ENCODE measurements at regions not wholly inside any gene's neighbourhood (a gene's known extent, or its start where the extent isn't known, plus 50 kb on each side); places are given as distances from the start of the nearest gene placed in this dataset.

DNA sequence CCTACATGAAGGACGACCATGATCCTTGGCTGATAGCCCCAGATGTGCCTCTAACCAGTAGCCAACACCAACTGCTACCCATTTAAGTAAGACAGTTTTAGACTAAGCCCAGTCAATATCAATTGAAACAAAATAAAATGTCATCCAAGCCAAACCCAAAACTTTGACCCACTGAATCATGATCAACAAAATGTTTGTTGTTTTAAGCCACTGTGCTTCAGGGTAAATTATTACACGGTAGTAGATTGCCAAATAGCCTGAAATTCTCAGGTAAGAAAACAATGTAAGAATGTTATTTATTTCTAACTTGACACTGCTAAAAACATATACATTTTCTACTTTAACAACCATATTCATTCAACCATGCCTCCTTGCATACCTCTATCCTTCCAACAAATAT is 105.5 kb upstream of the PAPPA start:
- TF ChIP-seq, protein P1, sequence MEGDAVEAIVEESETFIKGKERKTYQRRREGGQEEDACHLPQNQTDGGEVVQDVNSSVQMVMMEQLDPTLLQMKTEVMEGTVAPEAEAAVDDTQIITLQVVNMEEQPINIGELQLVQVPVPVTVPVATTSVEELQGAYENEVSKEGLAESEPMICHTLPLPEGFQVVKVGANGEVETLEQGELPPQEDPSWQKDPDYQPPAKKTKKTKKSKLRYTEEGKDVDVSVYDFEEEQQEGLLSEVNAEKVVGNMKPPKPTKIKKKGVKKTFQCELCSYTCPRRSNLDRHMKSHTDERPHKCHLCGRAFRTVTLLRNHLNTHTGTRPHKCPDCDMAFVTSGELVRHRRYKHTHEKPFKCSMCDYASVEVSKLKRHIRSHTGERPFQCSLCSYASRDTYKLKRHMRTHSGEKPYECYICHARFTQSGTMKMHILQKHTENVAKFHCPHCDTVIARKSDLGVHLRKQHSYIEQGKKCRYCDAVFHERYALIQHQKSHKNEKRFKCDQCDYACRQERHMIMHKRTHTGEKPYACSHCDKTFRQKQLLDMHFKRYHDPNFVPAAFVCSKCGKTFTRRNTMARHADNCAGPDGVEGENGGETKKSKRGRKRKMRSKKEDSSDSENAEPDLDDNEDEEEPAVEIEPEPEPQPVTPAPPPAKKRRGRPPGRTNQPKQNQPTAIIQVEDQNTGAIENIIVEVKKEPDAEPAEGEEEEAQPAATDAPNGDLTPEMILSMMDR (conservative IDR thresholded peaks at IDR 0.05), result no peak
- H3K27ac Mint-ChIP-seq, result no peak overlapping the region
- H3K4me3 Mint-ChIP-seq, result no peak overlapping the region
- H3K27ac ChIP-seq (ENCODE audit: low read depth, low read length), result no peak overlapping the region
- no peak overlapping the region for H3K4me3 ChIP-seq (ENCODE audit: low read length)
- H3K9ac ChIP-seq (ENCODE audit: extremely low read depth, low read length, poor library complexity, severe bottlenecking), result no peak overlapping the region
- no peaks in the 10 kb centered on the region for H3K4me1 ChIP-seq (ENCODE audit: control insufficient read depth, insufficient read depth, low read length)
- peaks cover 17% of the 10 kb centered on the region for H3K27me3 ChIP-seq (ENCODE audit: control insufficient read depth, insufficient read depth, low read length, poor library complexity, severe bottlenecking)
- 95% methylated on average over 2 of the region's 2 CpGs; no CpG with 5 or more reads in 1 of the 2 experiments for WGBS, 2 experiments (ENCODE audit: insufficient coverage in 1 of 2, insufficient read length in 1 of 2)
- peaks cover 4% of the 10 kb centered on the region for H3K9me3 Mint-ChIP-seq
- DNase-seq, result no peak
- no peaks in the 10 kb centered on the region for H3K36me3 ChIP-seq (ENCODE audit: control insufficient read depth, insufficient read depth, low read length)
- H3K9me3 ChIP-seq (ENCODE audit: control insufficient read depth, low read length), result peaks cover 14% of the 10 kb centered on the region
- H3K4me1 Mint-ChIP-seq, result no peaks in the 10 kb centered on the region
- H3K27me3 Mint-ChIP-seq (ENCODE audit: insufficient read depth), result peaks cover 37% of the 10 kb centered on the region
- H3K36me3 Mint-ChIP-seq (ENCODE audit: low read depth), result no peaks in the 10 kb centered on the region

DNA sequence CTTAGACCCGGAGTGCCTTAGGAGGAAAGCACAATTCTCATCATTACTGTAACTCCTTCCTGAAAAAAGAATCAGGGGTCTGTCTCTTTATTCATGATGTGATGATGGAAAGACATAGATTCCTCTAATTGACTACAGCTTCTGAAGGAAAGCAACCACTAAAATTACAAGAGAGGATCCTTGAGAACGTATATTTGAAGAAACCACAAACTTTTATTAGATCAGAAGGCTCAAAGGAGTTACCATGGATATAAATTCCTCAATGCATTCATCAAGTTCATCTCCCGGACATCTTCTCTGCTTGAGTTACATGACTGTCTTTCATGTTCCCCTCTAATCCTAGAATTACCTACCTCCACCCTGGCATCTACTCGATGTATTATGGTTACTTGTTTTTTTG is 104.1 kb upstream of the PAPPA start:
- DNase-seq, result no peak
- Histone ChIP-seq H3K4me1 (ENCODE audit: control insufficient read depth, insufficient read depth, low read length) (no peaks in the 10 kb centered on the region), H3K9me3 (ENCODE audit: control insufficient read depth, low read length) (peaks cover 14% of the 10 kb centered on the region), H3K36me3 (ENCODE audit: control insufficient read depth, insufficient read depth, low read length) (no peaks in the 10 kb centered on the region), H3K4me3 (ENCODE audit: low read length) (no peak overlapping the region), H3K27me3 (ENCODE audit: control insufficient read depth, insufficient read depth, low read length, poor library complexity, severe bottlenecking) (peaks cover 17% of the 10 kb centered on the region), H3K27ac (ENCODE audit: low read depth, low read length) (no peak overlapping the region), H3K9ac (ENCODE audit: extremely low read depth, low read length, poor library complexity, severe bottlenecking) (no peak overlapping the region)
- WGBS, 2 experiments (ENCODE audit: insufficient coverage in 1 of 2, insufficient read length in 1 of 2), result 94 to 100% methylated on average over 1 to 4 of the region's 4 CpGs
- Mint-ChIP-seq H3K27me3 (ENCODE audit: insufficient read depth) (peaks cover 44% of the 10 kb centered on the region), H3K4me1 (no peaks in the 10 kb centered on the region), H3K27ac (no peak overlapping the region), H3K4me3 (no peak overlapping the region), H3K36me3 (ENCODE audit: low read depth) (no peaks in the 10 kb centered on the region), H3K9me3 (peaks cover 4% of the 10 kb centered on the region)
- TF ChIP-seq, protein P1 (conservative IDR thresholded peaks at IDR 0.05), result no peak

DNA sequence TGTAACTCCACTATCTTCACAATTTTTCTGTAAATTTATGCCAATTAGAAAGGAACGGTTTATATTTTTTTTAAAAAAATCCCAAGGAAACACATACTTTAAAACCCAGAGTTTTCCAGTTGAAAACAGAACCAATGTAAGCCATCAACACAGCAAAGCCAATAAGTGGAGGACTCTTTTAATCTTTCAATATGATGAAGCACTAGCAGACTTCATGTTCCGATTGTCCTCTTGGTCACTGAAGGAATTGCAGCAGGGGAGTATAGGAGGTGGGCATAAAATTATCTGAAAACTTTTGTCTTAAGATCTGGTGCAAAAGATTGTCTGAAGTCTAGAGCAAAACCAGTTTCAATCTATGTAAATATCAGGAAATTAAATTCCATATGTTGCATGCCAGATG is 102.1 kb upstream of the PAPPA start:
- DNase-seq, result no peak
- Histone ChIP-seq H3K9ac (ENCODE audit: extremely low read depth, low read length, poor library complexity, severe bottlenecking) (no peak overlapping the region), H3K36me3 (ENCODE audit: control insufficient read depth, insufficient read depth, low read length) (no peaks in the 10 kb centered on the region), H3K4me3 (ENCODE audit: low read length) (no peak overlapping the region), H3K27me3 (ENCODE audit: control insufficient read depth, insufficient read depth, low read length, poor library complexity, severe bottlenecking) (peaks cover 23% of the 10 kb centered on the region), H3K27ac (ENCODE audit: low read depth, low read length) (no peak overlapping the region), H3K9me3 (ENCODE audit: control insufficient read depth, low read length) (no peaks in the 10 kb centered on the region), H3K4me1 (ENCODE audit: control insufficient read depth, insufficient read depth, low read length) (no peaks in the 10 kb centered on the region)
- Mint-ChIP-seq H3K36me3 (ENCODE audit: low read depth) (no peaks in the 10 kb centered on the region), H3K27ac (no peak overlapping the region), H3K4me3 (no peak overlapping the region), H3K4me1 (no peaks in the 10 kb centered on the region), H3K27me3 (ENCODE audit: insufficient read depth) (peaks cover 58% of the 10 kb centered on the region), H3K9me3 (no peaks in the 10 kb centered on the region)
- 96 to 100% methylated on average over 1 to 2 of the region's 2 CpGs for WGBS, 2 experiments (ENCODE audit: insufficient coverage in 1 of 2, insufficient read length in 1 of 2)
- TF ChIP-seq, protein P1 (conservative IDR thresholded peaks at IDR 0.05), result peak; percentile 57

Data from endodermal cell (in vitro differentiated cells).